Heart left ventricle (tissue), 16 donors: ENCODE measurements at regions not wholly inside any gene's neighbourhood (a gene's known extent, or its start where the extent isn't known, plus 50 kb on each side); places are given as distances from the start of the nearest gene placed in this dataset.

Source experiments
- ATAC-seq, 4 donors: fragments of 200-7000 bp; cut with Tn5 transposase; one replicate each; pipeline ENCODE4 v1.9.1; 2020 to 2022; ENCODE audit warnings: moderate library complexity in 4 of 4, mild to moderate bottlenecking in 3 of 4, moderate number of reproducible peaks in 1 of 4
- DNase-seq, 5 donors: peaks; one replicate each; pipeline ENCODE4 v3.0.0-alpha.2; 2020
- H3K27ac ChIP-seq, 12 donors: fragments of 200-600 bp; sonication (generic) in 4 of 12; one replicate each; pipeline versions ENCODE4 v1.5.0 to v1.8.0; 2016 to 2022; ENCODE audit warnings: mild to moderate bottlenecking in 2 of 12
- H3K27me3 ChIP-seq, 9 donors: fragments of 200-600 bp; sonication (generic) in 2 of 9; one replicate each; pipeline versions ENCODE4 v1.5.1 to v1.8.0; 2016 to 2022; ENCODE audit warnings: mild to moderate bottlenecking in 3 of 9
- H3K36me3 ChIP-seq, 9 donors: fragments of 200-600 bp; sonication (generic) in 2 of 9; one replicate each; pipeline versions ENCODE4 v1.5.0 to v1.8.0; 2018 to 2022; ENCODE audit warnings: mild to moderate bottlenecking in 2 of 9
- H3K4me1 ChIP-seq, 12 donors: fragments of 200-600 bp; sonication (generic) in 4 of 12; one replicate each; pipeline versions ENCODE4 v1.5.0 to v1.8.0; 2016 to 2022; ENCODE audit warnings: mild to moderate bottlenecking in 3 of 12
- H3K4me3 ChIP-seq, 12 donors: fragments of 200-600 bp; sonication (generic) in 4 of 12; one replicate each; pipeline versions ENCODE4 v1.5.0 to v1.8.0; 2017 to 2022; ENCODE audit warnings: mild to moderate bottlenecking in 9 of 12, moderate library complexity in 4 of 12
- H3K9me3 ChIP-seq, 12 donors: fragments of 200-600 bp; sonication (generic) in 4 of 12; one replicate each; pipeline versions ENCODE4 v1.5.0 to v1.8.0; 2016 to 2022; ENCODE audit warnings: mild to moderate bottlenecking in 1 of 12
- POLR2A ChIP-seq, 2 donors: fragments of 450-650 bp; IDR thresholded peaks; one replicate each; pipeline ENCODE4 v1.6.1; 2017; ENCODE audit warnings: antibody characterized with exemption in 2 of 2, mild to moderate bottlenecking in 2 of 2, moderate library complexity in 2 of 2
- WGBS, 4 donors: extraction: QIAGEN DNeasy Blood & Tissue Kit in 2 of 4; methylation state at CpG; one replicate each; pipeline versions ENCODE4 v1.1.5 to v1.1.7; 2013 to 2018; 5-methylcytosine and 5-hydroxymethylcytosine counted together
- intact Hi-C, 10 donors: fragments of 100-400 bp; cut with DNase I; formaldehyde crosslinking; loops; one replicate each; pipeline versions ENCODE4 v1.11.1 to v1.14.2; 2022
- TF ChIP-seq, protein P1 (sequence below), 12 donors: fragments of 200-600 bp; sonication (generic) in 4 of 12; IDR thresholded peaks; one replicate each; pipeline versions ENCODE4 v1.5.0 to v1.8.0; 2018 to 2022; ENCODE audit warnings: antibody characterized with exemption in 12 of 12, mild to moderate bottlenecking in 5 of 12
- donor health status: ischemic (EF 13 %, LVEDD 7.1; RV severe dilation, severe dysfunction).
- donor health status: healthy with polysubstance abuse.
- donor health status: DM: no; HTN: yes; CAD: no.
- donor health status: DM: no; HTN: no; CAD: no.
- donor health status: ischemic (EF 25% LVEDD 6.9; RV normal size, moderate dysfunction).
- donor health status: ischemic (EF 25% LVEDD 5.7; RV mildly dilated, moderate dysfunction).
- donor health status: healthy.
- donor health status: DM: yes; HTN: yes; CAD: no.
- donor health status: ischemic (EF 35%, LVEDD 5.7; RV mildly dilated, moderate dysfunction).
- donor health status: nonischemic (EF 11% LVEDD 7.7; RV severe dilation, severe dysfunction).
- donor health status: DM: yes; HTN: yes; CAD: no.
- donor health status: PGD.
- donor health status: ischemic (EF 29% LVEDD 5.4; RV normal size, mild dysfunction).
- donor health status: nonischemic (EF 23%, LVEDD 6.1; RV moderate dilation, normal function).

GRCh38 chr14:97187916-97188315, 390.7 kb downstream of the VRK1 start:
- no peak overlapping the region for H3K27ac ChIP-seq
- no peaks in the 10 kb centered on the region for H3K36me3 ChIP-seq
- H3K4me1 ChIP-seq, result no peaks in the 10 kb centered on the region
- WGBS, 4 donors, result 58 to 73% (median 64%) methylated on average over 2 of the region's 2 CpGs
- intact Hi-C loops, result no loop called here
- TF ChIP-seq, protein P1, sequence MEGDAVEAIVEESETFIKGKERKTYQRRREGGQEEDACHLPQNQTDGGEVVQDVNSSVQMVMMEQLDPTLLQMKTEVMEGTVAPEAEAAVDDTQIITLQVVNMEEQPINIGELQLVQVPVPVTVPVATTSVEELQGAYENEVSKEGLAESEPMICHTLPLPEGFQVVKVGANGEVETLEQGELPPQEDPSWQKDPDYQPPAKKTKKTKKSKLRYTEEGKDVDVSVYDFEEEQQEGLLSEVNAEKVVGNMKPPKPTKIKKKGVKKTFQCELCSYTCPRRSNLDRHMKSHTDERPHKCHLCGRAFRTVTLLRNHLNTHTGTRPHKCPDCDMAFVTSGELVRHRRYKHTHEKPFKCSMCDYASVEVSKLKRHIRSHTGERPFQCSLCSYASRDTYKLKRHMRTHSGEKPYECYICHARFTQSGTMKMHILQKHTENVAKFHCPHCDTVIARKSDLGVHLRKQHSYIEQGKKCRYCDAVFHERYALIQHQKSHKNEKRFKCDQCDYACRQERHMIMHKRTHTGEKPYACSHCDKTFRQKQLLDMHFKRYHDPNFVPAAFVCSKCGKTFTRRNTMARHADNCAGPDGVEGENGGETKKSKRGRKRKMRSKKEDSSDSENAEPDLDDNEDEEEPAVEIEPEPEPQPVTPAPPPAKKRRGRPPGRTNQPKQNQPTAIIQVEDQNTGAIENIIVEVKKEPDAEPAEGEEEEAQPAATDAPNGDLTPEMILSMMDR (IDR thresholded peaks at IDR 0.05), result no peak
- no peak for TF ChIP-seq POLR2A (IDR thresholded peaks at IDR 0.05)
- DNase-seq, result no peak
- H3K27me3 ChIP-seq, result peaks cover 0 to 4% (median 0%) of the 10 kb centered on the region in 9 donors
- H3K4me3 ChIP-seq, result no peak overlapping the region
- H3K9me3 ChIP-seq, result no peaks in the 10 kb centered on the region
- ATAC-seq, result no peak

DNA sequence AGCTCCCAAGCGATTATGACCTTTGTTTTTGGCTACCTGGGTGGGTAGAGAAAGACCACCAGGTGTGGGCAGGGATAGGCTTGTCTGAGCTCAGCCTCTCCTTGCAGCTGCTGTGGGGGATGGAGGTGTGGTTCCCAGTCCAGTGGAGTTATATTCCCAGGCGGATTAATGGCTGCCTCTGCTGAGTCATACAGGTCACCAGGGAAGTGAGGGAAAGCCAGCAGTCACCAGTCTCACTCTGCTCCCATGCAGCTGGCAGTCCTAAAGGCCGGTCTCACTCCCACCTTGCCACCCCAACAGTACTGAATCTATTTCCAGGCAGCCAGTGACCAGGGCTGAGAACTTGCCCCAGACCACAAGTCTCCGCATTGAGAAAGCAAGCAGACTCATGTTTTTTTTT, 399.2 kb downstream of the VRK1 start:
- Histone ChIP-seq H3K27ac (no peak overlapping the region), H3K4me3 (no peak overlapping the region), H3K27me3 (no peaks in the 10 kb centered on the region), H3K36me3 (no peaks in the 10 kb centered on the region), H3K4me1 (no peaks in the 10 kb centered on the region), H3K9me3 (peaks cover 0 to 15% (median 0%) of the 10 kb centered on the region in 12 donors)
- no peak for TF ChIP-seq POLR2A (IDR thresholded peaks at IDR 0.05)
- TF ChIP-seq, protein P1 (IDR thresholded peaks at IDR 0.05), result no peak
- no peak for DNase-seq
- WGBS, 4 donors, result 81 to 92% (median 85%) methylated on average over 4 of the region's 4 CpGs
- no peak for ATAC-seq
- intact Hi-C loops, result no loop called here

- Histone ChIP-seq H3K9me3 (peaks cover 0 to 15% (median 0%) of the 10 kb centered on the region in 12 donors), H3K27ac (no peak overlapping the region), H3K36me3 (no peaks in the 10 kb centered on the region), H3K4me3 (no peak overlapping the region), H3K4me1 (no peaks in the 10 kb centered on the region), H3K27me3 (peaks cover 0 to 7% (median 0%) of the 10 kb centered on the region in 9 donors)
- no peak for ATAC-seq
- intact Hi-C loops, result no loop called here
- no peak for TF ChIP-seq POLR2A (IDR thresholded peaks at IDR 0.05)
- TF ChIP-seq, protein P1 (IDR thresholded peaks at IDR 0.05), result no peak
- no peak for DNase-seq
These were observed 401.6 kb downstream of the VRK1 start for GRCh38 chr14:97198813-97199212.

DNA sequence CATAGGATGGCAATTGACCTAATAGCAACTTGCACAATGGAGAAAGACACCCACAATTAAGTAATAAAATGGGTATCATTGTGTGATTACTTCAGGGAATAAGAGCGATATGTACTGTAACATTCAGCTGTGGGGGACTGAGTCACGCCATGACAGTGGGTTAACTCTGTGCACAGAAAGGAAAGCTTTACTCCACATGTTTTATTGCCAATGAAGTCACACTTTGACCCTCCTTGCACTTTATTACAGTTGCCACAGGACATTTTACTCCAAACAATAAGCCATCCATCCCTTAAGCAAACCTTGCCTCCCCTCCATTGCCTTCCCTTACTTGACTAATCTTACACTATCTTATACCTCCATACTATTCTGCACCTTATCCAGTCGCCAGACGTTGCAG, 403.1 kb downstream of the VRK1 start:
- DNase-seq, result no peak
- Histone ChIP-seq H3K27me3 (peaks cover 0 to 7% (median 0%) of the 10 kb centered on the region in 9 donors), H3K9me3 (peaks cover 0 to 5% (median 0%) of the 10 kb centered on the region in 12 donors), H3K36me3 (no peaks in the 10 kb centered on the region), H3K4me1 (no peaks in the 10 kb centered on the region), H3K4me3 (no peak overlapping the region), H3K27ac (no peak overlapping the region)
- 75 to 82% (median 82%) methylated on average over 4 of the region's 4 CpGs for WGBS, 4 donors
- intact Hi-C loops, result no loop called here
- no peak for ATAC-seq
- no peak for TF ChIP-seq POLR2A (IDR thresholded peaks at IDR 0.05)
- TF ChIP-seq, protein P1 (IDR thresholded peaks at IDR 0.05), result no peak
